GM18858 (cell line): ENCODE measurements at regions not wholly inside any gene's neighbourhood (a gene's known extent, or its start where the extent isn't known, plus 50 kb on each side); places are given as distances from the start of the nearest gene placed in this dataset.
"Not testable (repeated sequence)": the region's sequence is repeated elsewhere in the genome, so short reads cannot be mapped to it uniquely, and the experiment has no call there.

ENCODE experiments used
- ATAC-seq: cut with Tn5 transposase; IDR thresholded peaks from one replicate; pipeline ENCODE4 v1.9.1; 2021; ENCODE audit not compliant: unreplicated experiment

DNA sequence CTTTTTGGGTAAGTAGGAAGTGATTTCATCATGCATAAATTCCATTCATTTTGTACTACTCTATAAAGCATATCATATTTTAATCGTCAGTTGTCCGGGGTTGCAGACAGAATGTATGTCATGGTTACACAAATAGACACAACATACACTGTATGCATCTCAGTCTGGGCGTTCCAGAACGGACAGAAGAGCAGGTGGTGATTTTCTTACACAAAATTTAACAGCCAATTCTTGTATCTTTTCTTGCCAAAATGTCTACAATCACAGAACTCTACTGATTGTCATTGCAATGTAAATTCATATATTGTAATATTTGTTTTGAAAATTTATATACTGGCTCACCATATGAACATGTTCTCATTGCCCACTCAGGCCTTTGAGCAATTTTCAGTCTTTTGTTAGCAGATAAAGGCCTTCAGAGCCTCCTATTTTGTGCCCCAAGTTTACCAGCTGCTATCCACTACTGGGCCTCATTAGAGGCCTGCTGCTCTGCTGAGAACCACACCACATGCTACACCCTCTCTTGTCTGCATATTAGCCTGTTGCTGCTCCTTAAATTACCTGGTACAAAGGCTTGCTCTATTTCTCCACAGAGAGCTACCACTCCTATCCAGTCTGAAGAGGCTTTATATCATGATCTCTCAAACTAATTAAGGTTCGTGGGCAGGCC is 61.5 kb downstream of the PRDM13 start:
- no peak for ATAC-seq

DNA sequence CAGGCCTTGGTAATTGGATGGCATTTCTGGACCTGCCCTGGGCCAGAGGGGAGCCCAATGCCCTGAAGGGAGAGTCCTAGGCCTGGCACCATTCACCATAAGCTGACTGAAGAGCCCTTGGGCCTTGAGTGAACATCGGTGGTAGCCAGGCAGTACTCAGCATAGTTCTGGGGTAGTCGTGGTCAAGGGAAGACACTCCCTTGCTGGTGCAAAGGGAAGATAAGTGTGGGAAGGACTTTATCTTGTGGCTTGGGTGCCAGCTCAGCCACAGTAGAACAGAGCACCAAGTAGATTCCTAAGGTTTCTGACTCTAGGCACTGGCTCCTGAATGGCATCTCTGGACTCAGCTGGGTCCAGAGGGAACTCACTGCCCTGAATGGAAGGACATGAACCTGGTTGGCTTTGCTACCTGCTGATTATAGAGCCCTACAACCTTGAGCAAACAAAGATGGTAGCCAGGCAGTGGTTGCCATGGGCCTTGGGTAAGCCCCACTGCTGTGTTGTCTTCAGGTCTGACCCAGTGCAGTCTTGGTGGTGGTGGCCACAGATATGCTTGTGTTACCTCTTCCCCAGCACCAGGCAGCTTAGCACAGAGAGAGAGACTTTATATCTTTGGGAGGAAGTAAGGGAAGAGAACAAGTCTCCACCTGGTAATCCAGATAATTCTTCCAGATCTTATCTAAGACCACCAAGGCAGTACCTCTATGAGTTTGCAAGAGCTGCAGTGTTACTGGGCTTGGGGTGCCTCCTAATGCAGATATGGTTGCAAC is 83.5 kb downstream of the PRDM13 start:
- ATAC-seq = no peak

DNA sequence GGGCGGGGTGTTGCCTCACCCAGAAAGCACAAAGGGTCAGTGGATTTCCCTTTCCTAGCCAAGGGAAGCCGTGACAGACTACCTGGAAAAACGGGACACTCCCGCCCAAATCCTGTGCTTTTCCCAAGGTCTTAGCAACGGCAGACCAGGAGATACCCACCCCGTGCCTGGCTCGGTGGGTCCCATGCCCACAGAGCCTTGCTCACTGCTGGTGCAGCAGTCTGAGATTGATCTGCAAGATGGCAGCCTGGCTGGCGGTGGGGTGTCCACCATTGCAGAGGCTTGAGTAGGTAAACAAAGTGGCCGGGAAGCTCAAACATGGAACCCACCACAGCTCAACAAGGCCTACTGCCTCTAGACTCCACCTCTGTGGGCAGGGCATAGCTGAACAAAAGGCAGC is 95.7 kb downstream of the PRDM13 start:
- ATAC-seq = not testable (repeated sequence)

DNA sequence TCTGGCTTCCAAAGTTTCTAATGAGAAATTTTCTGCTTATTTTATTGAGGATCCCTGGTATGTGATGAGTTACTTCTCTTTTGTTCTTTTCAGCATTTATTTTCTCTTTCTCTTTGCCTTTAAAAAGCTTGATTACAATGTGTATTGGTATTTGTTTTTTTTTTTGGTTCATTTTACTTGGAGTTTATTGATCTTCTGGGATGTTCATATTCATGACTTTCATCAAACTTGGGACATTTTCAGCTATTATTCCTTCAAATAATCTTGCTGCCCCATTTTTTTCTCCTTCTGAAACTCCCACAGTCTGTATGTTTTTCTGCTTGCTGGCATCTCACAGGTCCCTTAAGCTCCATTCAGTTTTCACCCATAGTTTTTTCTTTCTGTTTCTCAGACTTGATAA is 102.4 kb downstream of the PRDM13 start:
- no peak for ATAC-seq

DNA sequence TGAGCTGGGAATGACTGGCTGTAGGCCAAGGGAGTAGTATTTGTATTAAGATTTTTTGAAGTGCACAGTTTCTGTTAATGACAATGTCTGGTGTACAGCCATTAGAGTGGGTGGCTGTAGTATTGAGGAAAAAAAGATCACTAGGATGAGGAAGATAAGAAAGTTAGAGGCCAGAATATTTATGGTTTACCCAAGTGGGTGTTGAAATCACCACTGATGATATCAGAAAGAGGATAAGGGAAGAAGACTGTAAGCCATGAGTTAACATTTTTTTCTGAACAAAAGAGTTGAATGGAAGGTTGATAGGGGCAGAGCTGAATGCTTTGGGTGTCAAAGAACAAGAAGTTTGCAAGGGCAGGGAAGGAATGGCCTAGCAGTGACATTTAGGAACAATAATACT is 104.7 kb downstream of the PRDM13 start:
- no peak for ATAC-seq

DNA sequence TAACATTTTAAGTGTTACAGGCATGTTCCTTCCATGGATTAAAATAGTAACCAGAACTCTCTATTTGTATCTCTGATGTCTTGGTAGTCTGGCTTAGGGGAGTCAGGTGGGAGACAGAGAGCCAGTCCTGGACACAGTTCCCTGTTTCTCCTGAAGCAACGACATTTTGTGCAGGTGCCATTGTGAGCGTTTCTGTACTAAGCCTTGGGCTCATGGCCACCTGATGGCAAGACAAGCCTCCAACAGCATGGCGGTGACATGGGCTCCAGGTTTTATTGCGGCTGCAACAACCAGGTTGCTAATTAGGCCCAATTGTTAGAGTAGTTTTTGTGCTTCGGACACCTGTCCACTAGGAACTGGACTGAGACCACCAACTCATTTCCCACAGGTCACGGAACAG is 105.3 kb downstream of the PRDM13 start:
- no peak for ATAC-seq

DNA sequence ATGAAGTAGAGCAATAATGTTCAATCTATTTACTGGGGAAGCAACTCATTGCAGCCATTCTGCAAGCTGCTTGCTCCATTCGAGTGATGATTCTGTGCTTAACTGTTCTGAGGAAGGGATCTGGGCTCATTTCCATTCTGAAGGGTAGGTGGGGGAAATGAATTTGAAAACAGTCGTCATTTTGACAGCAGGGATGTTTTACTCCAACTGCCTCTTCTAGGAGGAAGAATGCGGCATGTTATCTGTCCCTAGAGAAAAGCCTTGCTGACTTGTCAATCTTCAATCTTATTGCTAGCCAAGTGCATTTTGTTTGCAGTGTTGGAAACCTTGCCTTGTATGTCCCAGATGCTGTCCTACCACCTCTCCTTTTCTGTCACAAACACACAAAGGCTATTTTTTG is 105.9 kb downstream of the PRDM13 start:
- ATAC-seq = no peak

DNA sequence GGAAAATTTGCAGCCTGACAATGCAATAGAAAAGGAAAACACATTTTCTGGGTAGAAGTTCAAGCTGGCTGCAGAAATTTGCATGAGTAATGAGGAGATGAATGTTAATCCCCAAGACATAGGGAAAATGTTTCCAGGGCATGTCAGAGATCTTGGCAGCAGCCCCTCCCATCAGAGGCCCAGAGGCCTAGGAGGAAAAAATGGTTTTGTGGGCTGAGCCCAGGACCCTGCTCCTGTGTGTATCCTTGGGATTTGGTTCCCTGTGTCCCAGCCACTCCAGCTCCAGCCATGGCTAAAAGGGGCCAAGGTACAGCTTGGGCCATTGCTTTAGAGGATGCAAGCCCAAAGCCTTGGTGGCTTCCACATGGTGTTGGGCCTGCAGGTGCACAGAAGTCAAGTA is 115.4 kb downstream of the PRDM13 start:
- ATAC-seq = not testable (repeated sequence)

DNA sequence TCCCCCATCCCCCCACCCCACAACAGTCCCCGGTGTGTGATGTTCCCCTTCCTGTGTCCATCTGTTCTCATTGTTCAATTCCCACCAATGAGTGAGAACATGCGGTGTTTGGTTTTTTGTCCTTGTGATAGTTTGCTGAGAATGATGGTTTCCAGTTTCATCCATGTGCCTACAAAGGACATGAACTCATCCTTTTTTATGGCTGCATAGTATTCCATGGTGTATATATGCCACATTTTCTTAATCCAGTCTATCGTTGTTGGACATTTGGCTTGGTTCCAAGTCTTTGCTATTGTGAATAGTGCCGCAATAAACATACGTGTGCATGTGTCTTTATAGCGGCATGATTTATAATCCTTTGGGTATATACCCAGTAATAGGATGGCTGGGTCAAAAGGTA is 123.6 kb downstream of the PRDM13 start:
- ATAC-seq = not testable (repeated sequence)

DNA sequence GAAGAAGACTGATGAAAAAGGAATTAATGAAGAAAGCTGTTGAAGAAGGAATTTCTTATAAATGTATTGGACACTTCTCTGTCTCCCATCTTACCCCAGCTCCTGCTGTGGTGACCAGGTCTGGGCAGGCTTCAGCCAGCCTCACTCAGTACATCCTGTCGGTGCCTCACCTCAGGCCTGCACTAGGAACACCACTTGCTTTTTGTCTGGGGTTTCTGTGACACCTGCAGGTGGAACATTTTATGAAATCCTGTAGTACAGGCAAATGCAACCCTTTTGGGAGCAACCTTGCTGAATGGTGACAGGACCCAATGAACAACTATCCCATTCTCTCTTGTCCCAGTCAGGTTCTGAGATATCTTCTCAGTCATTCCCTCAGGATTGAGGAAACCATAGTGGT is 129.7 kb downstream of the PRDM13 start:
- no peak for ATAC-seq

DNA sequence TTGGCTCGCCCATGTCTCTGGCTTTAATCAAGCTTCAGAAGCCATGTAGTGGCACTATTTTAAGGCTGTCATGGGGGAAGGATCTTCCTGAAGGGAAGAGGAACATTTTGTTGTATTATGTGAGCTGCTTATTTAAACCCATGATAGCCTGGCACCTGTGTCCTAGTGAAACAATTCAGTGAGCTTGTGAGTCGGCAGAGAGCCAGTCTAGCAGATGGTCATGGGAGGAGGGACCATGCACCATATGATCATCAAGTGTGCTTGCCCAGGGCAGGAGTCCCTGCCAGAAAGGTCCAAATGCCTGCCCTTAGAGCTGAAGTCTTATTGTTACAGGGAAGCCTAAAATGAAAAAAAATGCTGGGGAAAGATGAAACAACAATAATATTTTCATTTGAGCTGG is 132.9 kb downstream of the PRDM13 start:
- ATAC-seq = no peak

DNA sequence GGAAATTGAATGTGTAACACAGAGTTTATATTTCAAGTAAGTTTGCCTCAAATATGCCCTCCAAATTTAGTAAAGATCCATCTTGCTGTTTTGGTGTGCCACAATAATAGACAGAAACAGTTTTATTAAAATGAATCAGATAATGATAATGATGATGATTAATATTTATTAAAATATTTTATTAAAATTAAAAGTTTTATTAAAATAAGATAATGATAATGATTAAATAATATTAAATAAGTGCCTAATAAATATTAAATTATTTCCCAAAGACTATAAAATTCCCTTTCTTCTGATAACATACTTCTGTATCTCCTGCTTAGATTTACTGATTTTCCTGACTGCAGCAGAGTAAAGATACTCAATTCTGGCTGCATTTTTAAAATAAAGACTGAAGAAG is 134.5 kb downstream of the PRDM13 start:
- no peak for ATAC-seq

DNA sequence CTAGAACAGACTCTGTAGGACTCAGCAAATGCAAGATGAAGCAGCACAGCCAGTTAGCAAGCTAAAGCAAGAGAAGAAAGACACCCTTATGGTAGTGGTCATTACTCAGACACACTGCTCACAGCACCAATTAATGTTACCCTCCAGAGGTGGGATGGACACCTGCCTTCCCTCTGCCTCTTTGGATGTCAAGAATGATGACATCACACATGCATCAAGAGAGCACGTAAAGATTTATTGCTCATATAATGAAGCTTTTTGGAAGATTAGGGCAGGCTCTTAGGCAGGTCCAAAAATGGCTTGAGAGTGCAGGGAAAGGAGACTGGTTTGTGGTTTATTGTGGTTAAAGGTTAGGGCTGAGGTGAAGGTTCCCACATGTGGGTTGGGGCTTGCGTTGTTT is 137.0 kb downstream of the PRDM13 start:
- ATAC-seq = no peak

DNA sequence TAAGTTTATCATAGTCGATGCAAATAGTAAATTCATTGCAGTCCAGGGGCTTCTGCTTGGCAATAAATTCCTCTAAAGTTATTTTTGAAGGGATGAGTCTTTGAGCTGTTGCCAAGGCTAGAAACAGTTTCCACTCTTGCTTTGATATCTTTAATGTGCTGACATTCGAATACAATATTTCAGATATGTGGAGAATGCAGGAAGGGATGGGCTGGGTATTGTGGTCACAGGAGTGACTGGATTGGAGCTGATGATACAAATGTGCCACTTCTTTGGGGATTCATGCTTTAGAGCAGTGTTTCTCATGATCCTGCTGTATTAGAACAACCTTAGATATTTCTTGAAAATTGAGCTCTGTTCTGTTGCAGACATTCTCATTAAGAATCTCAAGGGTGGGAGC is 139.0 kb downstream of the PRDM13 start:
- no peak for ATAC-seq

DNA sequence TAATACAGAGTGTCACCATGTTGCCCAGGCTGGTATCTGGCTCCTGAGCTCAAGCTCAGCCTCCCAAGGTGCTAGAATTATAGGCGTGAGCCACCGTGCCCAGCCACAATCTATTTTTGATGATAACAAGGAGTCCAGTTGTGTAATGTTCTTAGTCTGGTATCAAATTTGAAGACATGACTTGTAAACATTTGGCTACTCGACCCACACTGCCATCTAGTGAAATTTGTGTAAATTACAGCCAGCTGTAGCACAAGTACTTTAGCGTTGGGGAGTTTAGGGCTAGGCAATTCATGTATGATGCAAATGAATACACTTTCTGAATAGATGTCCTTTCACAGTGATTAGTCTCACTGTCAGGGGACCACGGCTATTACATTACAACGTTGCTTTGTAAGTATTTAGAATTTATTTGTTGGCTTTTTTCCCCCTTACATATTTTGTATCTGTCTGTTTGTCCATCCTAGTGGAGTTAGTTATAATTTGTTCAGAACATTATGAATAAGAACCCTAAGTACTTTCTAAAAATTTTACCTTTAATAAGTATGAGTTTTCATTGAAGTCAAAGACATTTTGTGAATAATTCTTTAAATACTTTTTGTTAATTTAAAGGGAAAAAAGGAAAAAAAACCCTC is 139.7 kb downstream of the PRDM13 start:
- peak; percentile 94 for ATAC-seq

DNA sequence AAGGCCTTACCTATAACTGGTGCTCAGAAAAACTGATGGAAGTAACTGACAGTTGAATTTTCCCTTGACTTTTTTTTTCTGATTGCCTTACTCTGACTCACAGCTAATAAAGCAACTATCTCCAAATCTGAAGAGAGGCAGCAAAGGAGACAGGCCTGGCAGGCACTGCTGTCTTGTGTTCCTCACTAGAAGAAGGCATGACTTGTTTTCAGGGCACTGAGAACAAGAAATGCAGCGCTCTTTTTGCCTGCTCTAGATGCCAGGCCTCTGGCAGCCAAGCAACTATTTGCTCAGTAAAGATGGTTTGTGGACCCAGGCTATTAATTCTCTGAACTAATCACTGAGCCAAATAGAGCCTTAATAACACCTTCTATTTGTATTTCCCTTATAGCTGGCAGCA is 155.1 kb downstream of the PRDM13 start:
- no peak for ATAC-seq

DNA sequence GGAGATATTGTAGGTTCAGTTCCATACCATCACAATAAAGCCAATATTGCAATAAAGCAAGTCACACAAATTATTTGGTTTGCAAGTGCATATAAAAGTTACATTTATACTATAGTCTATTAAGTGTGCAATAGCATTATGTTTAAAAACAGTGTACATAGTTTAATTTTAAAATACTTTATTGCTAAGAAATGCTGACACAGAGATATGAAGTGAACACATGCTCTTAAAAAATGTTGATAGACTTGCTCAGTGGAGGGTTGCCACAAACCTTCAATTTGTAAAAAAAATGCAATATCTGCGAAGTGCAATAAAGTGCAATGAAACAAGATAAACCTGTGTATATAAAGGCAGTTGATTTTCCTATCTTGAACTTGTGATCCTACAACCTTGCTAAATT is 161.5 kb downstream of the PRDM13 start:
- no peak for ATAC-seq

DNA sequence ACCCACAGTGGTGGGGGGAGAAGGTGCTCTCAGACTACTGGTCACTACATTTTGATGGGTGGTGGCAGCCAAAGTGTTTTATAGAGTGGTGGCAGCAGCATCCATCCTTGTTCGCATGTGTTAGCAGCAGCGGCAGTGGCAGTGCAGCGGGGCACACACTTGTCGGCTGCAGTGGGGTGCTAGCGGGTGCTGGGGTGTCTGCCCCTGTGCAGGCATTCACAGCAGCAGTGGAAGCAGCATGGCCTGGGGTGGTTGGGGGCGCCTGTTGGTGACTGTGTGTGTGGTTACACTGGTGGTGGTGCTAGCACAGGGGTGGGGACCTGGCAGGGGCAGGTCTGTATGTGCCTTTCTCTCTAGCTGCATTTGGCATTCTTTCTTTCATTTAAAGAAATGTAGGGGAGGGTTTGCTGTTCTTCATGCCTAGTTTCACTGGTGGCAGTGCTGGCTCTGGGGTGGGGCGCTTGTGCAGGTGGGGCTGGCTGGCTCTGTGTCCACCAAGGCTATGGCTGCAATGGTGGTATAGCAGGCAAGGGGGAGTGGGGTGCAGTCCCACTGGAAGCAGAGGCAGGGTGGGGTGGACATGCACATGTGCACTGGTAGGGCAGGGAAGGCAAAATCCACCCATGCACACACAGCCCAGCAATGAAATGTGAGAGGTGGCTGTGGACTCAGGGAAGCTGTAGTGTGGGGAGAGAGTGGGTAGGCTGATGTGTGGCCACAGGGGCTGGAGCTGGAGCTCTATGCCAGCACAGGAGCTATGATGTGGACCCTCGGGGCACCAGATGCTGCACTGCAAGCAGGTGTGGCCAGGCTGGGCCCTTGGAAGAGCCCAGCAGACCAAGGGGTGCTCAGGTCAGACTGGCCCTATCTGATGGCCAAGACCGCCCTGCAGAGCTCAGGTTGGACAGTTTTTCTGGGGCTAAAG is 173.3 kb downstream of the PRDM13 start:
- no peak for ATAC-seq

DNA sequence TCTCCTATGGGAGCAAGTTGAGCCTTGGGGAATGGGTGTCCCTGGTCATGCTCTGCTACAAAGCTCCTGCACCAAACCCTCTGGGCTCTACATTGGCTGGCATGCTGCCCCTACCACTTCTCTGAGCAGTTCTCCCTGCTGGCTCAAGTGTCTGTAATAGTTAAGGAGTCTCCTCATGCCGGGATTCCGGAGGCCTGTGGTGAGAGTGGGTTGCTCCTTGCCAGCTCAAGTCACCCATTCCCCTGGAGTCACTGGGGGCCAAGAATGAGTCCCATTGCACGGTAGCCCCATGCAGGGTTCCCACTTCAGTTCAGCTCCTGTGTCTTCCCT is 173.9 kb downstream of the PRDM13 start:
- no peak for ATAC-seq

DNA sequence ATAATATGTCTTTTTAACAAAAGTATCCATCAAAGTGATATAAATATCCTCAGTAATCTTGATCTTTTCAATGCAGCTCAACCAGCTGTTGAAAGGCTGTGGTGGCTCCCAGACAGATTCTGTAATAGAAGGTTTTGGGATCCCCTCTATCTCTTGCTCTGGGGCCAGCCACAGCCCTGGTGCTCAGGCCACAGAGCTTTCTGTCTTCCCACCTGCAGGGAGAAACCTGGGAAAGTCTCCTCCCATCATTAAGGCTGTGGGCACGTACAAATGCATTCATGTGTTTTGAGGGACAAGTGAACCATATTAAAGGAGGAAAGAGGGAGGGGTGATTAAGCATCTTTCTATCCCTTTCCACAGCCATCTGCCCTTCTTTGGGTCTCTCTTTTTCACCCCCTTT is 183.1 kb downstream of the PRDM13 start:
- peak; percentile 60 for ATAC-seq

DNA sequence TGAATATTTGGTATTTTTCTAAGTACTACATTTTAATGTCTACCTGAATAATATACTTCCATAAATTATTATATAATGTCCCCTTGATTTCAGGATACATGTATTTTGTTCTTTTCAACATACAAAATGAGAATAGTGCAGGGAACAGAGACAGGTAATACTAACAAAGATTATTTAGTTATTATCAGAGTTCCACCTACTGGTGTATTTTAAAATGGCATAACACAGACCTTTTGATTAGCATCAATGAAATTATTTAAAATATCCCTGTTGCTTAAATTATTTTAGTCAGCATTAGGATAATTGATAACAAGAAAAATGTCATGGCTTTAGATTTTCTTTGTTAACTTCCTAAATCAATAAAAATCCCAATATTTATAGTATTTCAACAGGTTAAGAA is 184.0 kb downstream of the PRDM13 start:
- no peak for ATAC-seq
